ENCODE measurements at regions not wholly inside any gene's neighbourhood (a gene's known extent, or its start where the extent isn't known, plus 50 kb on each side); places are given as distances from the start of the nearest gene placed in this dataset.

GRCh38 chr5:117161718-117162335 is 587.2 kb upstream of the SEMA6A start:
- 83% methylated on average over 7 of the region's 7 CpGs for WGBS
- H3K4me3 ChIP-seq (ENCODE audit: low read length in 2 of 2), result no peak overlapping the region
- H3K27ac ChIP-seq (ENCODE audit: low read depth in 1 of 2, low read length in 1 of 2), result no peak overlapping the region
- no peak for DNase-seq (ENCODE audit: low read depth in 6 of 9, low spot score in 9 of 9)
- no peaks in the 10 kb centered on the region for H3K36me3 ChIP-seq (ENCODE audit: control insufficient read depth in 2 of 2, insufficient read depth in 2 of 2, low read length in 1 of 2)
- H3K9me3 ChIP-seq (ENCODE audit: control insufficient read depth in 2 of 2, insufficient read depth in 1 of 2, low read length in 1 of 2), result no peaks in the 10 kb centered on the region
- no peaks in the 10 kb centered on the region for H3K4me1 ChIP-seq (ENCODE audit: control insufficient read depth in 2 of 2, insufficient read depth in 2 of 2, low read length in 2 of 2)
- H3K27me3 ChIP-seq (ENCODE audit: control insufficient read depth in 2 of 2, insufficient read depth in 1 of 2, low read length in 1 of 2), result no peaks in the 10 kb centered on the region

GRCh38 chr5:117160391-117160790 is 585.8 kb upstream of the SEMA6A start:
- no peaks in the 10 kb centered on the region for H3K9me3 ChIP-seq (ENCODE audit: control insufficient read depth in 2 of 2, insufficient read depth in 1 of 2, low read length in 1 of 2)
- no peak overlapping the region for H3K4me3 ChIP-seq (ENCODE audit: low read length in 2 of 2)
- H3K4me1 ChIP-seq (ENCODE audit: control insufficient read depth in 2 of 2, insufficient read depth in 2 of 2, low read length in 2 of 2), result no peaks in the 10 kb centered on the region
- H3K27me3 ChIP-seq (ENCODE audit: control insufficient read depth in 2 of 2, insufficient read depth in 1 of 2, low read length in 1 of 2), result no peaks in the 10 kb centered on the region
- H3K27ac ChIP-seq (ENCODE audit: low read depth in 1 of 2, low read length in 1 of 2), result no peak overlapping the region
- no peaks in the 10 kb centered on the region for H3K36me3 ChIP-seq (ENCODE audit: control insufficient read depth in 2 of 2, insufficient read depth in 2 of 2, low read length in 1 of 2)
- no peak for DNase-seq (ENCODE audit: low read depth in 6 of 9, low spot score in 9 of 9)
- WGBS, result 70% methylated on average over 2 of the region's 2 CpGs

GRCh38 chr5:117149312-117149711 is 574.7 kb upstream of the SEMA6A start:
- Histone ChIP-seq H3K36me3 (ENCODE audit: control insufficient read depth in 2 of 2, insufficient read depth in 2 of 2, low read length in 1 of 2) (no peaks in the 10 kb centered on the region), H3K9me3 (ENCODE audit: control insufficient read depth in 2 of 2, insufficient read depth in 1 of 2, low read length in 1 of 2) (no peaks in the 10 kb centered on the region), H3K27ac (ENCODE audit: low read depth in 1 of 2, low read length in 1 of 2) (no peak overlapping the region), H3K4me3 (ENCODE audit: low read length in 2 of 2) (no peak overlapping the region), H3K27me3 (ENCODE audit: control insufficient read depth in 2 of 2, insufficient read depth in 1 of 2, low read length in 1 of 2) (no peaks in the 10 kb centered on the region), H3K4me1 (ENCODE audit: control insufficient read depth in 2 of 2, insufficient read depth in 2 of 2, low read length in 2 of 2) (no peaks in the 10 kb centered on the region)
- DNase-seq (ENCODE audit: low read depth in 6 of 9, low spot score in 9 of 9), result no peak
- 97% methylated on average over 4 of the region's 4 CpGs for WGBS

GRCh38 chr5:117144086-117144485 is 569.5 kb upstream of the SEMA6A start:
- no peaks in the 10 kb centered on the region for H3K36me3 ChIP-seq (ENCODE audit: control insufficient read depth in 2 of 2, insufficient read depth in 2 of 2, low read length in 1 of 2)
- no peak for DNase-seq (ENCODE audit: low read depth in 6 of 9, low spot score in 9 of 9)
- no peak overlapping the region for H3K4me3 ChIP-seq (ENCODE audit: low read length in 2 of 2)
- H3K4me1 ChIP-seq (ENCODE audit: control insufficient read depth in 2 of 2, insufficient read depth in 2 of 2, low read length in 2 of 2), result no peaks in the 10 kb centered on the region
- no peak overlapping the region for H3K27ac ChIP-seq (ENCODE audit: low read depth in 1 of 2, low read length in 1 of 2)
- H3K9me3 ChIP-seq (ENCODE audit: control insufficient read depth in 2 of 2, insufficient read depth in 1 of 2, low read length in 1 of 2), result no peaks in the 10 kb centered on the region
- no peaks in the 10 kb centered on the region for H3K27me3 ChIP-seq (ENCODE audit: control insufficient read depth in 2 of 2, insufficient read depth in 1 of 2, low read length in 1 of 2)

DNA sequence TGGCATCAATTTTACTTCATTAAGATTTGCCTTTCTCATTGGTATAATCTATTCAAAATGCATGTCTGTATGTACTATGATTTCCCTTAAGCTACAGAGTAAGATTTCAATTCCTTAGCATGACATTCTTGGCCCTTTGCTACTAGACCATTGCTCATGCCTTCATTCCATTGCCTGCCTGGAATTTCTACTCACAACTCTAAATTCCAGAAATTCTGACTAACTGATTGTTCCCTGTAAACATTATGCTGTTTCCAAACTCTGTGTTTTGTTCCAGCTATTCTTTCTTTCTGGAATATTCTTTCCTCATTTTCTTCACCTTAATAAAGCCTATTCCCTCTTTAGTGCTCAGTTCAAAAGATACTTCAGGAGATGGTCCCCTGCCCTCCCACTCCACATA is 568.8 kb upstream of the SEMA6A start:
- Histone ChIP-seq H3K36me3 (ENCODE audit: control insufficient read depth in 2 of 2, insufficient read depth in 2 of 2, low read length in 1 of 2) (no peaks in the 10 kb centered on the region), H3K4me3 (ENCODE audit: low read length in 2 of 2) (no peak overlapping the region), H3K4me1 (ENCODE audit: control insufficient read depth in 2 of 2, insufficient read depth in 2 of 2, low read length in 2 of 2) (no peaks in the 10 kb centered on the region), H3K27me3 (ENCODE audit: control insufficient read depth in 2 of 2, insufficient read depth in 1 of 2, low read length in 1 of 2) (no peaks in the 10 kb centered on the region), H3K27ac (ENCODE audit: low read depth in 1 of 2, low read length in 1 of 2) (no peak overlapping the region), H3K9me3 (ENCODE audit: control insufficient read depth in 2 of 2, insufficient read depth in 1 of 2, low read length in 1 of 2) (no peaks in the 10 kb centered on the region)
- DNase-seq (ENCODE audit: low read depth in 6 of 9, low spot score in 9 of 9), result no peak

DNA sequence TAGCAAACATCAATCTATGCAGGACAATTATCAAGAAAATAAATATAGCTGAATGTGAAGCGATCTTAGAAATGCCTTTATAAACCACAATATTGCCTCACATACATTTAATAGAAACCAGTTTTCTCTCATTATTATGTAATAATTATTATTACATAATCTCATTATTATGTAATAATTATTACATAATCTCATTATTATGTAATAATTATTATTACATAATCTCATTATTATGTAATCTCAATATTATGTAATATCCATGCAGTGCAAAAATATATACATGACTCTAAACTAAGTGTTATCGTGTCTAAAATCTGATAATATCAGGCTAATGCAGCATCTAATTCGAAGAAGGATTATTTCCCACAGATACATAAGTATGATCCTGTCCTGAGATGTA is 563.9 kb upstream of the SEMA6A start:
- Histone ChIP-seq H3K9me3 (ENCODE audit: control insufficient read depth in 2 of 2, insufficient read depth in 1 of 2, low read length in 1 of 2) (no peaks in the 10 kb centered on the region), H3K27ac (ENCODE audit: low read depth in 1 of 2, low read length in 1 of 2) (no peak overlapping the region), H3K27me3 (ENCODE audit: control insufficient read depth in 2 of 2, insufficient read depth in 1 of 2, low read length in 1 of 2) (no peaks in the 10 kb centered on the region), H3K4me3 (ENCODE audit: low read length in 2 of 2) (no peak overlapping the region), H3K4me1 (ENCODE audit: control insufficient read depth in 2 of 2, insufficient read depth in 2 of 2, low read length in 2 of 2) (no peaks in the 10 kb centered on the region), H3K36me3 (ENCODE audit: control insufficient read depth in 2 of 2, insufficient read depth in 2 of 2, low read length in 1 of 2) (no peaks in the 10 kb centered on the region)
- DNase-seq (ENCODE audit: low read depth in 6 of 9, low spot score in 9 of 9), result no peak
- 91% methylated on average over 3 of the region's 3 CpGs for WGBS

DNA sequence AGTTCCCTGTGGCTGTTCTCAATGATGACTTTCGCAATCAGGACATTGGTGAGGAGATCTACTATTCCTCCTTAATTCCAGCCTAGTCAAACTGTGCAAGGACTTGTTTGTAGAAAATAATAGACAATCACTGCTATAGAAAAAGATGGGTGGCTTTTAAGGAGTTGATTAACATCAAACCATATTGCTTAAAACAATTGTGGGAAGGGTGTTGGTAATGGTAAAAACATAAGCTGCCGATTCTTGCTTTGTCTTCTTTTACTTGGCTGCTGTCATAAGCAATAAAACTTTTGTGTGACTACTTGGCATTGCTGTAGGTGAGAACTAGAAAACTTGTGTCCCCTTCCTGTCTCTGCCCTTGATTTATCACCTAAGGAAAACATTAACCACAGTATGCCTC is 561.2 kb upstream of the SEMA6A start:
- DNase-seq (ENCODE audit: low read depth in 6 of 9, low spot score in 9 of 9), result no peak
- H3K9me3 ChIP-seq (ENCODE audit: control insufficient read depth in 2 of 2, insufficient read depth in 1 of 2, low read length in 1 of 2), result no peaks in the 10 kb centered on the region
- no peak overlapping the region for H3K4me3 ChIP-seq (ENCODE audit: low read length in 2 of 2)
- WGBS, result 50% methylated on average over 2 of the region's 2 CpGs
- H3K27ac ChIP-seq (ENCODE audit: low read depth in 1 of 2, low read length in 1 of 2), result no peak overlapping the region
- no peaks in the 10 kb centered on the region for H3K36me3 ChIP-seq (ENCODE audit: control insufficient read depth in 2 of 2, insufficient read depth in 2 of 2, low read length in 1 of 2)
- H3K4me1 ChIP-seq (ENCODE audit: control insufficient read depth in 2 of 2, insufficient read depth in 2 of 2, low read length in 2 of 2), result no peaks in the 10 kb centered on the region
- no peaks in the 10 kb centered on the region for H3K27me3 ChIP-seq (ENCODE audit: control insufficient read depth in 2 of 2, insufficient read depth in 1 of 2, low read length in 1 of 2)

- no peak for DNase-seq (ENCODE audit: low read depth in 6 of 9, low spot score in 9 of 9)
- no peak overlapping the region for H3K27ac ChIP-seq (ENCODE audit: low read depth in 1 of 2, low read length in 1 of 2)
Measured at GRCh38 chr5:117133198-117133597, 558.6 kb upstream of the SEMA6A start.

DNA sequence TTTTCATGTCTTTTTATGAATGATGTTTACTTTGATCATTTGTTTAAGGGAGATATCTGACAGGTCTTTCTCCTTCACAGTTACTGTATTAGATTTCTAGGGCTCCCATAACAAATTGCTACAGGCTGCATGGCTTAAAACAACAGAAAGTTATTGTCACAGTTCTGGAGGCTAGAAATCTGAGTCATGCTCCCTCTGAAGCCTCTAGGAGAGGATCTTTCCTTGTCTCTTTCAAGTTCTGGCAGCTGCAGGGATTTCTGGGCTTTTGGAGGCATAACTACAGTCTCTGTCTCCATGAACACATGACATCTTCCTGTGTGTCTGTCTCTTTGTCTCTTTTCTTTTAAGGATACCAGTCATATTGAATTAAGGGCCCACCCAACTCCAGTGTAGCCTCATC is 557.3 kb upstream of the SEMA6A start:
- no peak overlapping the region for H3K27ac ChIP-seq (ENCODE audit: low read depth in 1 of 2, low read length in 1 of 2)
- no peaks in the 10 kb centered on the region for H3K4me1 ChIP-seq (ENCODE audit: control insufficient read depth in 2 of 2, insufficient read depth in 2 of 2, low read length in 2 of 2)
- DNase-seq (ENCODE audit: low read depth in 6 of 9, low spot score in 9 of 9), result no peak
- no peaks in the 10 kb centered on the region for H3K36me3 ChIP-seq (ENCODE audit: control insufficient read depth in 2 of 2, insufficient read depth in 2 of 2, low read length in 1 of 2)
- no peak overlapping the region for H3K4me3 ChIP-seq (ENCODE audit: low read length in 2 of 2)
- no peaks in the 10 kb centered on the region for H3K27me3 ChIP-seq (ENCODE audit: control insufficient read depth in 2 of 2, insufficient read depth in 1 of 2, low read length in 1 of 2)
- no peaks in the 10 kb centered on the region for H3K9me3 ChIP-seq (ENCODE audit: control insufficient read depth in 2 of 2, insufficient read depth in 1 of 2, low read length in 1 of 2)

More at GRCh38 chr5:117133198-117133597, 558.6 kb upstream of the SEMA6A start:
- Histone ChIP-seq H3K4me3 (ENCODE audit: low read length in 2 of 2) (no peak overlapping the region), H3K9me3 (ENCODE audit: control insufficient read depth in 2 of 2, insufficient read depth in 1 of 2, low read length in 1 of 2) (no peaks in the 10 kb centered on the region), H3K27me3 (ENCODE audit: control insufficient read depth in 2 of 2, insufficient read depth in 1 of 2, low read length in 1 of 2) (no peaks in the 10 kb centered on the region), H3K4me1 (ENCODE audit: control insufficient read depth in 2 of 2, insufficient read depth in 2 of 2, low read length in 2 of 2) (no peaks in the 10 kb centered on the region), H3K36me3 (ENCODE audit: control insufficient read depth in 2 of 2, insufficient read depth in 2 of 2, low read length in 1 of 2) (no peaks in the 10 kb centered on the region)

Measured in thymus (tissue), 11 donors.